ENCODE measurements at regions not wholly inside any gene's neighbourhood (a gene's known extent, or its start where the extent isn't known, plus 50 kb on each side); places are given as distances from the start of the nearest gene placed in this dataset.

DNA sequence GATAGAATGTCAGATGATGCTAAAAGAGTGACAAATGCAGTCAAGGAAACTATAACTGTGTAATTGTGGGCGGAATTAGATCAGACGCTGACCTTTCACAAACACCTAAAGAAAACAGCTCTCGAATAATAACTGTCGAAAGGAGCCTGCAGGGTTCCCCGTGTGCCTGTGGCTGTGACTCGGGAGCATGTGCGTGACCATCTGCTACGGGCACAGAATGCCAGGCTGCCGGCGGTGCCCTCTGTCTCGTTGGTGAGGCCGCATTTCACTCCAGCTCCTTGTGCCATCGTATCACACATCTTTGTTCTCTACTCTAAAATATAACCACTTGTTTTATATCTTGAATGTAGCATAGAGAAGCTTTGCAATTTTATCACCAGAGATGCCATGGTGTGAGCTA, 267.8 kb upstream of the FMN2 start:
- DNase-seq (ENCODE audit: low read depth in 2 of 2) = no peak

DNA sequence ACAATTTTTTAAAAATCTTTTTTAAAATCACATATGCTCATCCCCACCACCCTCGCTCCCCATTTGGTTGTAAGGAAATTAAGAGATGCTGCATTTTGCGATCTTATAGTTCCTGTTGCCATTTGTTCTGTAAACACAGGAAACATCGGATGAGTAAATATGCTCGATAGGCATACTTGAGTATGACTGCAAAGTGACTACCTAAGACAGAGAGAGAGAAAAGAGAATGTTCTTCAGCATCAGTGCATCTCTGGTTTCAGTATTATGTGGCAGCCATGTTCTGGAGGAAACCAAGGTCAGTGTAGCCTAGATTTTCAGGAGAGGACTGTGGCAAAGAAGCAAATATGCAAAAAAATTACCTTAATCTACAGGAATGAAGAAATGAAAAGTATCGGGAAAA, 265.5 kb upstream of the FMN2 start:
- DNase-seq (ENCODE audit: low read depth in 2 of 2) = no peak

DNA sequence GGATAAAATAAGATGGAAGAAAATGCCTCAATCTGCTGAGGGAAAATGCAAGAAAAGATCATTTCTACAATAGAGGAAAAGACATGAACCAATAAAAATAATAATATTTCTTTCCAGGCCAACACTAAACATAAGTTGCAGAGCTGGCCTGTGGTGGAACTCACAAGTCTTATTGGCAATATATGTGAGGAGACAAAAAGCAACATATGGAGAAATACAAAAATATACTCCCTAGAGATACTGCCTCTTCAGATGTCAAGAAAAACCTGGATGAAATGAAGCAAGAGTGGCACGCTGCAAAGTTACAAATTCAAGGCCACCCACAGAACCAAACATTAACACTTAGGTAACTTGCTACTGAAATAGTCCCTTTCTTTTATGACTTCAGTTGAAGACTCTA, 264.9 kb upstream of the FMN2 start:
- no peak for DNase-seq (ENCODE audit: low read depth in 2 of 2)

DNA sequence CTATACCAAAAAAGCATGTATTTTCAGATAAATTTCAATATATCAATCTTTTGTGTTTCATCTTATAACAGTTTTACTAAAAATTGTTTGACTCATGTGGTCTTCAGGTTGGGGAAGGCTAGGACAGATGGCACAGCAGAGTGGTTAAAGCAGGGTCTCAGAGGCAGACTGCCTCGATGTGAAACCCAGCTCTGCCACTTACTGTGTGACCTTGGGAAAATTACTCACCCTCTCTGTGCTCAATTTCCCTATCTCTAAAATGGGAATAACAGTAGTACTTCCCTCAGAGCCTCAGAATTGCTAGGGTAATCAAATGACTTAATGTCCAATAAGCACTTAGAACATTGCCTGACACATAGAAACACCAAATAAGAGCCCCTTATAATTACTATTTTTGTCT, 262.1 kb upstream of the FMN2 start:
- DNase-seq (ENCODE audit: low read depth in 2 of 2) = no peak

DNA sequence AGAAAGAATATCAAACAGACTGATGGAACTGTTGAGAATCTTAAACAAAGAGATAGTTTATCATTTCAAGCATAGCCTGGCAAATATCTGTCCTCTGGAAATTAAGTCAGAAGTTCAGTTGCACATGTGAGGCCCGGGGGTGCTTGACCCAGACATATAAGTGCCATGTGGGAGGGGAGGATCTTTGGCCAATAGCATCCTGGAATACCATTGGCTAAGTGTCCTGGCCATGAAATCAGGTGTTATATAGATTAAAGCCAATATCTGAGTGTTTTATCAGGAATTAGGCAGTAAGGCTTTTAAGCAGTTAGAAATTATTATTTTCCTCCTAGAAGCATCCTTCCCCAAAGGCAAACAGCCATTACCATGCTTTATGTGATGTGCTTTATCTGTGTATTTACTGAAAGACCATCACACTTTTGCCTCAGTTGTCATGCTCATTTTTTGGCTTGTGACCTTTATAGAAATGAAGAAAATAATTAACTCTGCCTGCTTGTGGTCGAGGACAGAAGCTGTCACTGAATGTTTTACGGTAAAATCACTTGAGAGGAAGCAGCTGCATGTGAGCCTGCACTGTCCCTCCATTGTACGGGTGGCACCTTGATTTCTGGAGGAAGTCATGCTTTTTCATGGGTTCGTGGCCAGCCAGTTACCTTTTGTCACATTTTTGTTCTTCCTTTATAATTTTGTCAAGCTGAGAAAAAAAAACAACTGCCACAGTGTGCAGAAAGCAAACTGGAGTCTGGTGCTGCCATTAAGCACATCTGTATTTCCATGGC, 259.9 kb upstream of the FMN2 start:
- no peak for DNase-seq (ENCODE audit: low read depth in 2 of 2)

DNA sequence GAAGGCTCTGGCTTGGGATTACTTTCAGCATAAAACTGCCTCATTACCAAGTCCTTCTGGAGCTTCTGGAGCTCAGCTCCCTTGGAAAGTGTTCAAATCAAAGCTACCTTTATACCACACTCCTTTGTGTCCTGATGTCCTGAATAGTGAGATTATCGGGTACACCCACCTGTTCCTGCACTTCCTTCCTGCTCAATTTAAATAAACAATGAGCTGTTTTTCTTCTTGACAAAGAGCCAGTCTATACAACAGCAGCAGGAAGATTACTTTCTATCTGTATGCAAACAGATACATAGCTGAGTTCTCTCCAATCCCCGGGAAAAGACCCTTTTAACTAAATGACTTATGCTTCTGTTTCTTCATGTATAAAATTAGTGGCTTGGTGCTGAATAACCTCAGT, 258.0 kb upstream of the FMN2 start:
- DNase-seq (ENCODE audit: low read depth in 2 of 2) = no peak

DNA sequence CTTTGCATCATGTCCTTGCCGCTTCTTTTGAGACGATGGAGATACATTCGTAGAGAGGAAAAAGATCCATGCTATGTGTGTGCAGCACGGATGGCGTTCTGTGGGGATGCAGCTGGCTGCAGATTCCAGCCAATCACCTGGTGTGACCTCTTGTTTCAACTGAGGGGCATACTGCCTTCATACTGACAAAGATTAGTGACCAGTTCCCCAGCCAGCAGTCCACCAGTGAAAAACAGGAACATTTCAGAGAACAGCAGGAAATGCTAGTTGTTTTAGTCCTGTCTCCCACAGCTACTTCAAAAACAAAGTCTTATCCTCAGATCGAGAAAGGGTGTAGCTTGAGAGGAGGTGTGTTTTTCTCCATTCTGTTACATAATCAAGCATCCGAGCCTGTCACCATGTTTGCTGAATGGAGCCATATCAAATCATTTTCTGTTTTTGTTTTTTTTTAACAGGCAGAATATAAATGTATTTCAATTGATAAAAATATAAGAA, 255.7 kb upstream of the FMN2 start:
- DNase-seq (ENCODE audit: low read depth in 2 of 2) = no peak

DNA sequence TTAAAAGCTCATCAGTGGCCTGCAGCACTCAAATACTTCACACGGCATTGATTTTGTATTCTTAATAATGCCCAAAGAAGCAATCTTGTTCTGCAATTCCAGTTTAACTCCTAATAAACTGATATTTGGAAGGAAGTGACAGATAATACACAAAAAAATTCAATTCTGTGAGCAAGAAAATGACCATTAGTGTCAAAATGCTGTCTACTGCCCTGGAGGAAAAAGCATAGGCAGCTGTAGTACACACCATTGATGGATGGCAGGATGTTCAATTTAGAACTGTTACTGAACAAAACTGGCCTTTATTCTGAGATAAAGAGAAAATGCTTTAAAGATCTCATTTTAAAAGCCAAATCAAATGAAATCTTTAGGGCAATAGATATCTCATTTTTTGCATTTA, 251.3 kb upstream of the FMN2 start:
- DNase-seq (ENCODE audit: low read depth in 2 of 2) = no peak

DNA sequence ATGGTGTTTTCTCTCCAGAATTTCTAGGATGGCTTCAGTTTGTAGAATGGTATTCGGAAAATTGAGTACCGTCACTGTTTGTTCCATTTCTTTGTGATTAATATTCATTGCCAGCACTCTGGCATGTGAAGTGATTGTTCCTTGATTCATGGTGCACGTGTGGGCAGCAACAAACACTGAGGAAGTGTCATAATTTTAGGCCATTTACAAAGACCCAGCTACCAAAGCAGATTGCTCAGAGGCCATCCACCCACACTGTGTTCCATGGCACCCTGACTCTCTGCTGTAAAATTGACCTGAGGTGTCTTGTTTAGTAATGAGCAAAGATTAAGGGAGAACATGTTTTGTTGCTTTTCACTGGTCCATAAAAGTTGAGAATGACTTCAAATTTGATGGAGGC, 250.9 kb upstream of the FMN2 start:
- no peak for DNase-seq (ENCODE audit: low read depth in 2 of 2)

DNA sequence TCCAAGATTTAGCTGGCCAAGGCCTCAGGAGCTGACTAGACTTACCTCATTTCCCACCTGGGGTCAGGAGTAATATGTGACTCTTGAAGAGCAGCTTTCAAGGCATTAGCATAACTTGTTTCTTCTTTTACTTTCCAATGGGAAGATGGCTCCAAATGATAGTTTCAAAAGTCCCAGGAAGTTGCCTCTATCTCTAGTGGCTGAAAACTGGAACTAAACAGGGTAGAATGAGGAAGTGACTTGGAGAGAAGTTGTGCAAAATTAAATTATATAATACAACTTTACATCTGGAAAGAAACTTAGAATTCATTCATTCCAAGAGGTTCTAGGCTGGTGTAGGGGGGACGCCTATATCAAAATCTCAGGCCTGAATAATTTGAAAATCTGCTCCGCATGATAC, 250.1 kb upstream of the FMN2 start:
- DNase-seq (ENCODE audit: low read depth in 2 of 2) = no peak

DNA sequence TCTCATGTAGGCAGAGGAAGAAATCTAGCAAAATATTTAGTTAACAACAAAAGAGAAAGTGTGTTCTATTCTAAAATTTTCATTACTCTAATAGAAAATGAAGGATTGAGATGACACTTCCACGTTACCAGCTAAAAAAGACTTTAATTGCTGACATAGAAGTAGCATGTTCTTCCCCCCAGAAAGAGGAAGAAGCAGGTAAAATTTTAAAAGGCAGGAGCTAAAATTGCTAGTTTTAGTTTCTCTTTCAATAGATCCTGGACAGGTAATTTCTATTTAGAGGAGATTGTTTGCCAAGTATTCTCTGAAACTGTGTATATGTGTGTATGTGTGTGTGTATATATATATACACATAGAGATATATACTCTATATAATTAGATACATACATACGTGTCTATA, 248.1 kb upstream of the FMN2 start:
- DNase-seq (ENCODE audit: low read depth in 2 of 2) = no peak

DNA sequence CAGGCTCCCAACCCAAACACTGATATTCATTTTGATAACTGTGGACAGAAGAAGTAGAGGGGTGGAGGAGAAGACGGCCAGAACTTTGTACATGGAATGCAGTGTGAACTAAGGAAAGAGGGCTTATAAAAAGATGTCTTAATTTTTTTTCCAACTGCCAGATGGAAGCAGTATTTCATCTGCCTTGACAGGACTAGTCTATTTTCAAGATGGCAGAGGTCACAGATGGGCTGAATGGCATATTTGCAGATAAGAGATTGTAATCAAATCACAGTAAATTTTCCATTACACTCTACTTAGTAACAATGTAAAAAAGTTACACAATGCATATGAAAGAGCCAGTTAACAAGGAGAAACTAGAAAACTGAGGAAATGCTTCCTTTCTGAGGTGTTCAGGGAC, 246.8 kb upstream of the FMN2 start:
- DNase-seq (ENCODE audit: low read depth in 2 of 2) = no peak

DNA sequence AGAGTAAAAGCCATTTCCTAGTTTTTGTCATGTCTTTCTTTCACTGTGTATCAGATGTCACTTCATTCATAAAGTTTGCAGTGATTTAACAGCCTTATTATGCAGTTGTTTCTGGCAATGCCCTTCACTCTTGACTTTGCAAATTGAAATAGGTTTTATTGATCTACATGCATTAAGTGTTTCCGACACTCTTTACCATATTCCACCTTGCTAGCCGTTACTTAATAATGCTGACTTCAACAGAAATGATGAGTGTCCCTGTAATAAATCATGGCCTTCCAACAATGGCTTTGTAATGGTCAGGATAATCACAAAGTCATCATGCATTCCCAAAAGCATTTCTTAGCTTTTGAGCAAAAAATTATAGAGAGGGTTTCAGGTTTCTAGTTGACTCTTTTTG, 236.8 kb upstream of the FMN2 start:
- DNase-seq (ENCODE audit: low read depth in 2 of 2) = no peak

DNA sequence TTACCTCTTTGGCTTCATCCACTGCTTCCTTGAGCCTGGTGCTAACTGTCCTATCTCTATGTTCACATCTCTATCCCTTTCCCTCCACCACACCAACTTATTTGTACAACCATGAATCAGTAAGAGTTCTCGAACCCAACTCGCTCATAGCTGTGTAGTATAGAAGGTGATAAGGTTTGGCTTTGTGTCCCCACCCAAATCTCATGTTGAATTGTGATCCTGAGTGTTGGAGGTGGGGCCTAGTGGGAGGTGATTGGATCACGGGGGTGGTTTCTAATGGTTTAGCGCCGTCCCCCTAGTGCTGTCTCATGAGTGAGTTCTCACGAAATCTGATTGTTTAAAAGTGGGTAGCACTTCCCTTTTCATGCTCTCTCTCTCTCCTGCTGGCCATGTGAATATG, 235.6 kb upstream of the FMN2 start:
- DNase-seq (ENCODE audit: low read depth in 2 of 2) = no peak

DNA sequence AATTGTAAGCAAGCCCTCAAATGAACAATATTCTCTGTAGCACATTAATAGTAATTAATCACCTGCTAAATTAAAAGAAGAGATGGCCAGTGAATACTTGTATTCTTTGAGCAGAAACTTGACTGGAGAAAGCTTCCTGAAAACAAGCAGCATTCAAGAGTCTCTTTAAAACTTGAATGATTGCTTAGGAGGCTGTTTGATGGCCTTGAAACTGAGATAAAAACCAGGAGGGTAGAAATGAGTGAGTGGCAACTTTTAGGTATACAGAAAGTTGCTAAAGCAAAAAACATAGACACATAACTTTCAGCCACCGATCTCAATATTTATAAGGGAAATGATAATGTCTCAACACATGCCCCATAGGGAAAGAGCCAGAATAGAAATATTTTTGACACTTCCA, 234.8 kb upstream of the FMN2 start:
- DNase-seq (ENCODE audit: low read depth in 2 of 2) = no peak

DNA sequence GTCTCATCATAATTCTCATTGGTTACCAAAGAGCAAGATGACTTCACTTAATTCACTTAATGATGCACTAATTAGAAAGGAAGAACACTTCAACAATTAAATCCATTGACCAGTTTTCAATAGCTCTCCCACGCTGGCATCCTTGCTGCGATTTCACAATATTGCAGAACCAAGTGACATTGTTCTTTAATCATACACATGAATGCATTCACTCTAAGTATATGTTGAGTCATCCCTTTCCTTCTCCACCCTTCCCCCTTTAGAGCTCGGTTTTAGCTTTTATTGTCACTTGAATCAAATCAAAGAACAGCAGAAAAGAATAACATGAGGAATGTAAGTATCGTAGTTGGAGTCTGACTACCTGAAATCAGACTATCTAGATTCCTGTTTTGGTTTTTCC, 233.6 kb upstream of the FMN2 start:
- DNase-seq (ENCODE audit: low read depth in 2 of 2) = no peak

DNA sequence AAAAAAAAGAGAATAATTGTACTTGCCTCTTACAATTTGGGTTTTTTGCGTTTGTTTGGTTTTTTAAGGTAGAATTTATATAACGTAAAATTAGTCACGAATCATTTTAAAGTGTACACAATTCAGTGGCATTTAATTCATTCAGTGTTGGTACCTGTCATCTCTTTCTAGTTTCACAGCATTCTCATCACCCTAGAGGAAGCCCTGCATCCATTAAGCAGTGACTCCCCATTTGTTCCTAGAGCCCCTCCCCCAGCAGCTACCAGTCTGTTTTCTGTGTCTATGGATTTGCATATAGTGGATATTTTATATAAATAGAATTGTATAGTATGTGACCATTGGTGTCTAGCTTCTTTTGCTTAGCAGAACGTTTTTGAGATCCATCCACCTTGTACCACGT, 233.2 kb upstream of the FMN2 start:
- no peak for DNase-seq (ENCODE audit: low read depth in 2 of 2)

DNA sequence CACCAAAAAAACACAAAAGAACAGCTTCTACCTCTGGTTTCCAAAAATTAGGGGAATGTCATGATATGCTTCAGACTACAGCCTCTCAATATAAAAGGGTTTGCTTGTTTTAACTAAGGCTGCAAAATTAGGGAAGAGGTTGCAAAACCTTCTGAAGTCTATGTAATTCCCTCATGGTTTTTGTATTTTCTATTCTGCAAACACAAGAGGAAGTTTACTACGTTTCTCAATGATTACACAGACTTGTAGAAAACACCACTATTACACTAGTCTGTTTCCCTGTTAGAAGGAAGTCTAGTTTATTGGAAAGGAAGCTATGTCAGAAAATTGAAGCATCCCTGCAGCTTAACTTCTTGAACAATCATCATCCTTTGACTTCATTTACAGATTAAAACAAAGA, 229.7 kb upstream of the FMN2 start:
- DNase-seq (ENCODE audit: low read depth in 2 of 2) = no peak

DNA sequence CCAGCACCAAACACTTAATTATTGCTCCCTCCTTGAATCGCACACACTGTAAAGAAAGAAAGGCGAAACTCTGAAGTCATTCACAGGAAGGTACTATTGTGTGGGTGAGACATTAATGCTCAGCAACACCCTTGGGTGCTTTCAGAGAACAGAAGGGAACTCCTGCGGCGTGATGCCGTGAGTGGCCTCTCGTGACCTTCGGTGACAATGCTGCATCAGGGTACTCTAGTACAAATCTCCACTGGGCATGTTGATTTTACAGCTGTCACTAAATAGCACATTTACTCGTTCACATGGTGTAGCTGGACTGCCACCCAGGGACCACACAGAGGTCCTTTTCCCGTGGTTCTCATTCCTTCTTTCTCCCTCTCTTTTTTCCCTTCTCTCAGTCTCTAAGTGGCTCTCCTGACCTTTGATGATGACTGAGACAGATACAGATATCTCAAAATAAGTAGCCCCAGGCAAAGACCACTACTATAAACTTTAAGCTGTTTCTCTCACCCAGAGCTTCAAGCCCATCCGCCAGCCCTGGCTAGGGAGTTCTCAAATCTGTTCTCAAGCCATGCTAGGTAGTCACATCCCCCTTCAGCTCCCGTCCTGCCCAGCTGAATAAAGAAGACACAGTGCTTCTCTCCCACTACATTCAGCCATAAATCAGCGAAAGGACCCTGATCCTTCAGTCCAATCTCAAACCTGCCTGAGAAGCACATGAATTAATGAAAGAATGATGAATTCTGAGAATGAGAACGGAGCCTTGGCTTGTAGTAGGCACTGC, 223.4 kb upstream of the FMN2 start:
- no peak for DNase-seq (ENCODE audit: low read depth in 2 of 2)

DNA sequence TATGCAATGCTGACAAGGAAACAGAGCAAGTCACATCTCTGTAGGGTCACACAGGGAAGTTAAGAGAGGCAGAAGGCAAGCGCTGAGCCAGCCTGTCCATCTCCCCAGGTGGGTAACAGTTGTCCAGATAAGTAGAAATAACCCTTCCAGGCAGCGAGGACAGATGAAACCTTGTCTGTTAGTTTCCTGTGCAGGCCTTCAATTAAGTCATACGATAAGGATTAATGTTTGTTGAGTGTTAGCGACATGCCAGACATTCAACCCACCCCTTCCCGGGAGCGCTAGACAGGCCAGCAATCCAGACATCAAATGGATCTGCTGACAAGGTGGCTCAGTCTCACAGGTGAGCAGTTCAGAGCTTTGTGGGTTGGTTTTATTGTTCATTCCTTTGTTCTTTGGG, 221.5 kb upstream of the FMN2 start:
- DNase-seq (ENCODE audit: low read depth in 2 of 2) = no peak

DNA sequence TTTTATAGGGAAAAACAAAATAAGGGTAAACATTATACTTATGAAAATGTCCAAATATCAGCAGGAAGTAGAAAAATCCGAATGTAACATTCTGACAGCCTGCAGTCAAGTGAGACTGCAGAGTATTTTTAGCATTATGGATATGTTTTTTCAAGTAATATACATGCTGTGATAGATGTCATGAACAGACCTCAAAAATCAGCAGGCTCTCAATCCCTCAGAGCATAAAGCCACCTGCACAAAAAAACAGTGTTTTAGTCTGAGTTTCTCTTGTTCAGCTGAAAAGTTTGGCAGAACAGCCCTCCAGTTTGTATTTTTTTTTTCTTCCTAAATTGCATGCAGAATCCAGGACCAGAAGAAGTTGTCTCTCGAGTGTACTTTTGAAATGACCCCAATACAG, 219.1 kb upstream of the FMN2 start:
- DNase-seq (ENCODE audit: low read depth in 2 of 2) = no peak

DNA sequence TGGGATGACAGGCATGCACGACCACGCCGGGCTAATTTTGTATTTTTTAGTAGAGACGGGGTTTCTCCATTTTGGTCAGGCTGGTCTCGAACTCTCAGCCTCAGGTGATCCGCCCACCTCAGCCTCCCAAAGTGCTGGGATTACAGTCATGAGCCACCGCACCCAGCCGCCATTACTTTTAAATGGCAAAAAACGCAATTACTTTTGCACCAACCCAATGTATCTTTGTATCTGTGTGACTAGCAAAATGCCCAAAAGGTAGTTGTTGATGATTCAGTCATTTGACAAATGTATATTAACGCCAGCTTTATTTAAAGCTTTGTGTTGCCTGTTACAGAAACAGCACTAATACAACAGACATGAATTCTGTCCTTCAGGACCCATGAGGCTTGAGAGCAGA, 216.9 kb upstream of the FMN2 start:
- DNase-seq (ENCODE audit: low read depth in 2 of 2) = no peak

Data from fibroblast of skin of left biceps (primary cell).